Suppressor macrophage treated with lipopolysaccharide for 1 hour (primary cell): ENCODE measurements at regions not wholly inside any gene's neighbourhood (a gene's known extent, or its start where the extent isn't known, plus 50 kb on each side); places are given as distances from the start of the nearest gene placed in this dataset.
"Not testable (repeated sequence)": the region's sequence is repeated elsewhere in the genome, so short reads cannot be mapped to it uniquely, and the experiment has no call there.

Source experiments
- DNase-seq, 3 donors: peaks; one replicate each; pipeline ENCODE4 v3.0.0-alpha.2; 2020 to 2022

DNA sequence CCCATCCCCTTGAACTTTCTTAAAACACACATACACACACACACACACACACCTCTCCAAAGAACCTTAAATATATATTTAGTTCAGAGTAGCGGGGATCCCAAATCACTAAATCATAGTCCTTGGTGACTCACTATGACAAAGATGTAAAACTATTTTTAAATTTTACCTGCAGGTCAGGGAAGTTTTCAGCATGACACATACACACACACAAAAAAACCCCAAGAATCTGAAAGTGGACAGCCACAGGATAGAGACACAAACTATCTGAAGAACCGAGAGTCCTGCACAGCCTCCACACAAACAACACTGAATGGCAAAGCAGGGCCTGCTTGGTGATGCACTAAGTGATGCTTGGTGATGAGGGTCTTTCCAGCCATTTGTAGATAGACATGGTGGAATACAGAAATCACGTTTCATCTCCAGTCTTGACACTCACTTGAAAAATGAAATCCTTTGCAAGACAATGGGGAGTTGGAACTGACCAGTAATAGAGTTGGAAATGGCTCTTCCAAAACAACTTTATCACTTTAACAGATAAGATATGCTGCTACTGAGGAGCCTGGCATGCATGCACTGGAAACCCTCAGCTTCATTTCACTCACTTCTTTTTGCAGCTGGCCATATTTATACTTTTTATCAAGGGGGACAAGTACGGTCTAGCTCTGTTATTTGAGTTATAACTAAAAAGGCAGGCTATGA, 307.3 kb downstream of the RAPGEF2 start:
- DNase-seq, result no peak

GRCh38 chr4:159410891-159411290, 308.0 kb downstream of the RAPGEF2 start:
- DNase-seq, result no peak

GRCh38 chr4:159413306-159413943, 310.5 kb downstream of the RAPGEF2 start:
- DNase-seq, result no peak

DNA sequence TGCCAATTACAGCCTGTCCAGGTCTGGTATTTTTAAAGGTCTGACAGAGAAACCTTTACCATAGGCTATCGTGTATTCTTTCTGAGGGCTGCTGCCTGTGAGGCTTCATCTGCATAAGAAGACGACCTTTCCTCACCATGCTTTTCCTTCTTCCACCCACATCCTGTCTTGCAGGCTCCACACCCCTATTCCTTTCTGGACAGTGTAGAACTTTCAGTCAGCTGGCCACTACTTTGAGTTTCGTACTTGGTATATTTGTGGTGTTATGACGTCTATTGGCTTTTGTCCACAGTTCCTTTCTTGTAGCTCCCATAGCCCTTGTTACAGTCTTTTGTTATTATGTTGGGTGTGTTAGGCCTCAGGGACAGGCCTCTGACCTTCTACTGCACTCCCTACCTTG, 311.4 kb downstream of the RAPGEF2 start:
- DNase-seq, result no peak

GRCh38 chr4:159416073-159416472, 313.2 kb downstream of the RAPGEF2 start:
- DNase-seq, result no peak

DNA sequence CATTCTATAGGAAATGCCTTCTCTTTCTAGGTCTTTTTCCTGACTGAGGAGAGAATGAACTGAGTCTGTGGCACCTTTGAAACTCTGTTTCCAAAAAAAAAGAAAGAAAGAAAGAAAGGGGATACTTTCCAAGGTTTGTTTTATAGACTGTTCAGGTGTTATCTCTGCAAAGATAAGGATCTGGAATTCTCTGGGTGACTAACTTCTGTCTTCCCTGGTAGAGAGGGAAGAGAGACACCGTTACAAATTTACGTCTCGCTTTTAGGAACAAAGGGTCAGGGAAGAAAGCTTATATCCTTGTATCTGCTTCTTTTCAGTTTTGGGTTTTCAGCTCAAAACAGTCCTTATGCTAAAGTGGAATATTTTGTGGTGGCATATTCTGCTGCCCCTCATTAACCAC, 314.1 kb downstream of the RAPGEF2 start:
- DNase-seq, result no peak

- no peak for DNase-seq
These were observed 317.5 kb downstream of the RAPGEF2 start for GRCh38 chr4:159420162-159421057.

- not testable (repeated sequence) for DNase-seq
These were observed 318.2 kb downstream of the RAPGEF2 start for GRCh38 chr4:159421058-159421419.

GRCh38 chr4:159422019-159422418, 319.1 kb downstream of the RAPGEF2 start:
- DNase-seq, result peak; percentile 52 to 66 (median 64)

DNA sequence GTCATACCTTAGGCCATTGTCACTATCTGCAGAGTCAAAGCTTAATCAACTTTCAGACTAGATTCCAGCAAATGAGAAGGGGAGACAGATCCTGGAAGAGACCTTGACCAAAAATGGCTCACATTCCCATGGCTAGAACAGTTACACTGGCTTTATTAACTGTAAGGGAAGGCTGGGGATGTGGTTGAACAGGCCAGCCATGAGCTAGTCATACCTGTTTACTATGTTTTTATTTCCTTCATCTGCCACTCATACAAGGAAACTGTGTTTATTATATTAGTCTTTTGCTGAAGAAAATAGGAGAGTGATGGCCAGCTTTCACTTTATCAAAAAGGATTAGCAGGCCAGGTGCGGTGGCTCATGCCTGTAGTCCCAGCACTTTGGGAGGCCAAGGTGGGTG, 319.7 kb downstream of the RAPGEF2 start:
- no peak for DNase-seq

DNA sequence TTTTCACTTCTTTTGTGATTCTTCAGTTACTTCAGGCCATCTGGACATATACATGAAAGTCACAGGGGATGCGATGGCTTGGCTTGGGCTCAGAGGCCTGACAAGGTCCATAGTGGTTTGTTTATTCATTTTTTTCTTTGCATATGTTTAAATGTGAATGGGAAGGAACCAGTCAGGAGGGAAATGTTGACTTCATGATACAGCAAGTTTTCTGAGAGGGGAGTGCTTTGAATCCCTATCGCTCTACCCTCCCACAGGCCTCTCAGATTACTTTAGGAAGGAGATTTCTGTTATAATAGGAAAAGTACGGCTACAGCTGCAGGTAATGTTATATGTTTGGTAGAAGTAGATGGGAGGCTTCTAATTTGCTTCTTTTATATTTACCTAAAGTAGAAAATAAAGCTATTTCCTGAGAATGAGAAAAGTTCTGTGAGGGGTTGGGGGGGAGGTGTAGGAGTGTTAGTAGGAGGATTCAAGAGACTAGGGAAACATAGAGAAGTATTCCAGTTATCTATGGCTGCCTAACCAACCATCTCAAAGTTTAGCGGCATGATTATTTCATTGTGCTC, 322.9 kb downstream of the RAPGEF2 start:
- DNase-seq, result no peak

DNA sequence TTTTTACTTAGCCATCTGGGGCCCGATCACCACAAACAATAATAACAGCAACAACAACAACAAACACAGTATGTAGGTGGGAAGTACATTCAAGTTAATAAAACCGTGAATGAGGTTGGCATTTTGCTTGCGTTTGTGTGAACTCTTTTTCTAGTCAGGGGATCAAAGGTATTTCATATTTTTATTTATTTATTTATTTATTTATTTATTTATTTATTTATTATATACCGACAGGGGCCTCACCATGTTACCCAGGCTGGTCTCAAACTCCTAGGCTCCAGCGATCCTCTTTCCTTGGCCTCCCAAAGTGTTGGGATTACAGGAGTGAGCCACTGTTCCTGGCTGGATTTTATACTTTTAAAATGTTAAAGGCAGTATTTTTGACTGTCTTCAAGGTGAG, 325.4 kb downstream of the RAPGEF2 start:
- DNase-seq, result no peak

DNA sequence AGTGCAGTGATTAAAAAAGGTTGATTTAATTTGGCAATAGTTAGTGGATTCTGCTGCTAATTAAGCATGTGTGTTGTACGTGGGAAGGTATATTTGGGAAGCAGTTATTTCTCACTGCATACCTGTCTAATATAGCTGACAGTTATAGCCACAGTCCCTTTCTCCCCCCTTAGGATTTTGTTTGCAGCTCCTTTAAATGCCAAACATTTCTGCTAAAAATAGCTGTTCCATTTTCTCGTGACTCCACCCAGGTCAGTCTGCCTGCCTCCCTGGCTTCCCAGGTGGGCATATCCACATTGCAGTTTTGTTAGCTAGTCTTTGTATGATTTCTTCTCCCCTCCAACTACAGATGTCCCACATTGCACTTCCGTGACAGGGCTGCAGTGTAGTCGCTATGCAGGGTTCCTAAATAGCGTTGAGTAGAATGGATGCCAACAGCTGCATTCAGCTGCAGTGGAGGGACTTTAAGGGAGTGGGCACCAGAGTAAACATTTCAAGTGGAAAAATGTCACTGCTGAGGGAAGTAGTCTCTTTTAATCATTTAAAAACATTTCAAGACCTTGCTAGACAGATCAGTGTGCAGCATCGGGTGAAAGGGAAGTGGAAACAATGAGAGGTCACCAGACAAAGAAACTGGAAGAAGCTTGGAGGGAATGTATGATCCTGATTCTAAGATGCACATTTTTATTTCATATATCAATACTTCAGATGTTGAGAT, 326.3 kb downstream of the RAPGEF2 start:
- no peak for DNase-seq

GRCh38 chr4:159429693-159430035, 326.8 kb downstream of the RAPGEF2 start:
- DNase-seq, result no peak

- no peak for DNase-seq
These were observed 328.0 kb downstream of the RAPGEF2 start for GRCh38 chr4:159430896-159431295.

- no peak for DNase-seq
These were observed 329.6 kb downstream of the RAPGEF2 start for GRCh38 chr4:159432436-159432835.

- no peak for DNase-seq
These were observed 330.5 kb downstream of the RAPGEF2 start for GRCh38 chr4:159433337-159433736.

DNA sequence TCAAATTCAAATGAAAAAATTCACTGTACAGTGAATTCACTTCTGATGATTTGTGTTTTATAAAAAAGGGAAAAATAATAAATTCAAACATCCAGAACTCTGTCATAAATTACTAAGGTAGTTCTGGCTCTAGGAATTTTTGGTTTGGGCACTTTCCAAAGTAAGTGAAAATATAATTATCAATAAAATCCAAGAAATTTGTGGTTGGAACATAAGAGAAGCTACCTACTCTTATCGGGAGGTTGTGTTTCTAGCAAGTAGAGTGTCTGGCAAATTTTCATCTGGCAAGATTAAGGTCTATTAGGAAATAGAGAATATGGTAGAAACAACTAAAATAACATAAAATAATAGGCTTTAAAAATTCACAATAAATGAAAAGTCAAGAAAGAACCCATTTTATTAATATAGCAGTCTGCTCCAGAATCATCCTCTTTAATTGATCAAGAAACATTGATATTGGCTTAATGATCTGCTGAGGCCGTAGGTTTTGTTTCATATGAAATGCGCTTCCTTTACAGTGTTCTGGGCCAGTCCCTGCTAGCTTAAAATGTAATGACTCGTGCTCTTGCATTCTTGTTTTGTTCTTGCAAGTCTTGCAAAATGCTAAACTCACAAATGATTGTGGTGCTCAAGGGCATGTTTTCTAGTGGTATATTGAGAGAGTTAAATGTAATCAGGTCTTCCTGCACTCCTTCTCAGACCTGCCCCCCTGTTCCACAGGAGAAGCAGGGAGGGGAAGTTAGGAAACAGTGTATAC, 331.4 kb downstream of the RAPGEF2 start:
- DNase-seq, result no peak

- DNase-seq, result no peak
These were observed 332.0 kb downstream of the RAPGEF2 start for GRCh38 chr4:159434871-159435241.

- DNase-seq, result peak in 2 of 3 donors; percentile 27 to 33
These were observed 332.7 kb downstream of the RAPGEF2 start for GRCh38 chr4:159435561-159436023.

- no peak for DNase-seq
These were observed 341.1 kb downstream of the RAPGEF2 start for GRCh38 chr4:159443975-159444374.

DNA sequence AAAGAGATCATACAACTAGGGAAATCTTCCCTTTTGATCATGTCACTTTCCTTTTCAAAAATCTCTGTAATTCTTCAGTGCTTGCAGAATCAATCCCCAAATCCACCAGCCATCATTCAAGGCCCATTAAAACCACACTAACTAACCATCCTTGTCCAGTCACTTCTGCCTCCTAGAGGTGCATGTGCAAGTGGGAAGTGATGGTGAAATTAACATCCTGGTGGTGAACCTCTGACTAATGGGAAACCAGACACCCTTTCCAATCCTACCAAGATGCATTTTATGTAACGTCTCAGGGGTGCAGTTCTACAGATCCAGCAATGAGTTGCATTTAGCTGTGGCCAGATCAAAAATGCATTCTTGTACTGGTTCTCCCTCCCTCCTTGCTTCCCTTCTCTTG, 341.8 kb downstream of the RAPGEF2 start:
- peak; percentile 29 to 58 (median 44) for DNase-seq
